Liver (tissue), 7 donors: ENCODE measurements at regions not wholly inside any gene's neighbourhood (a gene's known extent, or its start where the extent isn't known, plus 50 kb on each side); places are given as distances from the start of the nearest gene placed in this dataset.

Experiments used
- DNase-seq: peaks from one replicate; pipeline ENCODE4 v3.0.0-alpha.2; 2017; ENCODE audit warnings: low spot score
- H3K27ac ChIP-seq, 2 donors: one replicate each; pipeline ENCODE4 v1.7.0; 2013; ENCODE audit warnings: inconsistent platforms in 2 of 2, low read length in 2 of 2, control low read depth in 1 of 2, low read depth in 1 of 2, mild to moderate bottlenecking in 1 of 2
- H3K27me3 ChIP-seq, 4 donors: one replicate each; pipeline versions ENCODE4 v1.6.1 to v1.7.0; 2013; ENCODE audit warnings: low read length in 3 of 4, inconsistent platforms in 1 of 4, mild to moderate bottlenecking in 1 of 4, moderate library complexity in 1 of 4; ENCODE audit not compliant: control insufficient read depth in 4 of 4, insufficient read depth in 4 of 4
- H3K36me3 ChIP-seq, 4 donors: one replicate each; pipeline versions ENCODE4 v1.6.1 to v1.7.0; 2013; ENCODE audit warnings: low read length in 3 of 4, mild to moderate bottlenecking in 3 of 4, low read depth in 1 of 4, moderate library complexity in 1 of 4; ENCODE audit not compliant: control insufficient read depth in 4 of 4, insufficient read depth in 3 of 4
- H3K4me1 ChIP-seq, 4 donors: one replicate each; pipeline versions ENCODE4 v1.6.1 to v1.7.0; 2013; ENCODE audit warnings: low read length in 3 of 4, mild to moderate bottlenecking in 3 of 4, moderate library complexity in 1 of 4; ENCODE audit not compliant: control insufficient read depth in 4 of 4, insufficient read depth in 4 of 4
- H3K4me3 ChIP-seq, 3 donors: one replicate each; pipeline versions ENCODE4 v1.6.1 to v1.7.0; 2013; ENCODE audit warnings: low read length in 3 of 3, control low read depth in 1 of 3, low read depth in 1 of 3, mild to moderate bottlenecking in 1 of 3
- H3K9ac ChIP-seq, 2 donors: one replicate each; pipeline ENCODE4 v1.7.0; 2013; ENCODE audit warnings: low read length in 2 of 2, mild to moderate bottlenecking in 2 of 2, moderate library complexity in 2 of 2, control low read depth in 1 of 2, low read depth in 1 of 2
- H3K9me3 ChIP-seq, 4 donors: one replicate each; pipeline versions ENCODE4 v1.6.1 to v1.7.0; 2013; ENCODE audit warnings: low read length in 3 of 4; ENCODE audit not compliant: control insufficient read depth in 4 of 4
- ATF3 ChIP-seq: IDR thresholded peaks from 2 replicates; pipeline ENCODE4 v1.6.1; 2016; ENCODE audit warnings: antibody characterized with exemption
- EGR1 ChIP-seq, 2 donors: IDR thresholded peaks; 2 replicates each; pipeline ENCODE4 v1.6.1; 2016 to 2018; ENCODE audit warnings: antibody characterized with exemption in 2 of 2, low read depth in 2 of 2
- FOXA2 ChIP-seq: IDR thresholded peaks from 2 replicates; pipeline ENCODE4 v1.6.1; 2016; ENCODE audit warnings: antibody characterized with exemption
- HNF4A ChIP-seq, 2 donors: conservative IDR thresholded peaks; 2 replicates each; pipeline ENCODE4 v1.6.1; 2016; ENCODE audit warnings: antibody characterized with exemption in 2 of 2, mild to moderate bottlenecking in 2 of 2
- JUND ChIP-seq, 2 donors: IDR thresholded peaks; 2 replicates each; pipeline ENCODE4 v1.6.1; 2016; ENCODE audit warnings: antibody characterized with exemption in 2 of 2
- NR2F2 ChIP-seq: IDR thresholded peaks from 2 replicates; pipeline ENCODE4 v1.6.1; 2016; ENCODE audit warnings: antibody characterized with exemption
- RAD21 ChIP-seq, 2 donors: IDR thresholded peaks; 2 replicates each; pipeline ENCODE4 v1.6.1; 2016; ENCODE audit warnings: antibody characterized with exemption in 2 of 2, mild to moderate bottlenecking in 2 of 2
- REST ChIP-seq: IDR thresholded peaks from 2 replicates; pipeline ENCODE4 v1.6.1; 2016; ENCODE audit warnings: antibody characterized with exemption, mild to moderate bottlenecking
- RXRA ChIP-seq, 2 donors: IDR thresholded peaks; 2 replicates each; pipeline ENCODE4 v1.6.1; 2017 to 2018; ENCODE audit warnings: antibody characterized with exemption in 2 of 2, mild to moderate bottlenecking in 1 of 2
- SP1 ChIP-seq: IDR thresholded peaks from 2 replicates; pipeline ENCODE4 v1.6.1; 2018; ENCODE audit warnings: antibody characterized with exemption, mild to moderate bottlenecking
- YY1 ChIP-seq: IDR thresholded peaks from 2 replicates; pipeline ENCODE4 v1.6.1; 2016; ENCODE audit warnings: antibody characterized with exemption, mild to moderate bottlenecking
- ZBTB33 ChIP-seq: IDR thresholded peaks from 2 replicates; pipeline ENCODE4 v1.6.1; 2016; ENCODE audit warnings: antibody characterized with exemption
- WGBS: extraction: QIAGEN DNeasy Blood & Tissue Kit; methylation state at CpG from one replicate; pipeline ENCODE4 v1.1.7; 2013; 5-methylcytosine and 5-hydroxymethylcytosine counted together
- TF ChIP-seq, protein P1 (sequence below): IDR thresholded peaks from 2 replicates; pipeline ENCODE4 v1.6.1; 2016; ENCODE audit warnings: antibody characterized with exemption
- donor health status: healthy.
- donor health status: healthy.
- donor health status: healthy.
- donor health status: healthy.

DNA sequence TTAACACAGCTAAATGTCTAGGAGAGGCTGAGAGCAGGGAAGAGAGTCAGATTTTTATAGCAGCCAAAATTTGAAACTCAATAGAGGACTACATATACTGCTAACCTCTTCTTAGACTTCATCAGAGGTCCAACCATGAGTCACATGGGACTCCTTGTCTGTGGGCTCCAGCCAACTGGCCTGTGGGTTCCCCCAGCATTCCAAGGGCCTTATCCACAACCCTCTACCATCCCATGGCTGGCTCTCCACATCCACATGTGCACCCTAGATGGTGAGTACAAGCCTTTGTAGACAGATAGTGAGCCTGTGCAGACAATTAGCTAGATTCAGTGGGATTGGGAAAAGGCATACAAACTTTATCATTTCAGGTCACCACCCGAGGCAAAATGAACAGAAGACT is 901.9 kb upstream of the ZEB2 start (continued):
- TF ChIP-seq ZBTB33: no peak
- TF ChIP-seq RXRA (IDR thresholded peaks at IDR 0.05): no peak

DNA sequence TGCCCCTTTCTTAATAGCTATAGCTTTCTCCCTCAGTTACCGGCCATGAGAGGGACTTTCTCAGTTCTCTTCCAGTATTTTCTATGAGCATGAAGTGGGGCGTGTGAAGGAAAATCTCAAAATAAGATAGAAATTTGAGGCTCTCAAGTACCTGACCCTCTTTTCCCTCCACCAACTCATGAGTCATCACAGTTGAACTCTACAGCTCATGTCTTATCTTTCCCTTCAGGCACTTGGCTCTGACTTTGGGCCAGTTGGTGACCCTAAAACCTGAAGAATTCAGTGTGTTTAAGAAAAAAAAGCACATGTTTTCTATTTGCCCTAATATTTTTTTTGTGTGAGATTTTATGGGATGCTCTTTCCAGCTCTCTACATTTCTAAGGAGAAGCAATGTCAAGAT is 896.7 kb upstream of the ZEB2 start:
- no peak for TF ChIP-seq ATF3
- DNase-seq: no peak
- WGBS: 95% methylated on average over 2 of the region's 2 CpGs
- no peak overlapping the region for H3K27ac ChIP-seq
- no peaks in the 10 kb centered on the region for H3K4me1 ChIP-seq
- no peak overlapping the region for H3K4me3 ChIP-seq
- no peak overlapping the region for H3K9ac ChIP-seq
- no peaks in the 10 kb centered on the region for H3K36me3 ChIP-seq
- H3K9me3 ChIP-seq: peaks cover 0 to 7% (median under 1%) of the 10 kb centered on the region in 4 donors
- H3K27me3 ChIP-seq: no peaks in the 10 kb centered on the region

GRCh38 chr2:145415151-145415550 is 895.2 kb upstream of the ZEB2 start:
- Histone ChIP-seq H3K36me3 (no peaks in the 10 kb centered on the region), H3K27ac (no peak overlapping the region), H3K4me1 (no peaks in the 10 kb centered on the region), H3K9me3 (peaks cover 0 to 2% (median under 1%) of the 10 kb centered on the region in 4 donors), H3K9ac (no peak overlapping the region), H3K4me3 (no peak overlapping the region), H3K27me3 (no peaks in the 10 kb centered on the region)
- 83% methylated on average over 1 of the region's 1 CpG for WGBS
- TF ChIP-seq SP1 (no peak), NR2F2 (no peak), RAD21 (IDR thresholded peaks at IDR 0.05) (no peak), RXRA (IDR thresholded peaks at IDR 0.05) (no peak), JUND (IDR thresholded peaks at IDR 0.05) (no peak), REST (no peak), ATF3 (no peak), YY1 (no peak), EGR1 (IDR thresholded peaks at IDR 0.05; ENCODE audit: low read depth in 2 of 2) (no peak), HNF4A (conservative IDR thresholded peaks at IDR 0.05) (no peak), FOXA2 (no peak)
- TF ChIP-seq, protein P1, sequence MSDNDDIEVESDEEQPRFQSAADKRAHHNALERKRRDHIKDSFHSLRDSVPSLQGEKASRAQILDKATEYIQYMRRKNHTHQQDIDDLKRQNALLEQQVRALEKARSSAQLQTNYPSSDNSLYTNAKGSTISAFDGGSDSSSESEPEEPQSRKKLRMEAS: no peak
- DNase-seq: no peak
